Suppressor macrophage treated with lipopolysaccharide for 4 hours (primary cell): ENCODE measurements at regions not wholly inside any gene's neighbourhood (a gene's known extent, or its start where the extent isn't known, plus 50 kb on each side); places are given as distances from the start of the nearest gene placed in this dataset.
"Not testable (repeated sequence)": the region's sequence is repeated elsewhere in the genome, so short reads cannot be mapped to it uniquely, and the experiment has no call there.

ENCODE experiments used
- DNase-seq: peaks from one replicate; pipeline ENCODE4 v3.0.0-alpha.2; 2020

- no peak for DNase-seq
These were observed 500.8 kb downstream of the MN1 start for GRCh38 chr22:27300536-27301285.

DNA sequence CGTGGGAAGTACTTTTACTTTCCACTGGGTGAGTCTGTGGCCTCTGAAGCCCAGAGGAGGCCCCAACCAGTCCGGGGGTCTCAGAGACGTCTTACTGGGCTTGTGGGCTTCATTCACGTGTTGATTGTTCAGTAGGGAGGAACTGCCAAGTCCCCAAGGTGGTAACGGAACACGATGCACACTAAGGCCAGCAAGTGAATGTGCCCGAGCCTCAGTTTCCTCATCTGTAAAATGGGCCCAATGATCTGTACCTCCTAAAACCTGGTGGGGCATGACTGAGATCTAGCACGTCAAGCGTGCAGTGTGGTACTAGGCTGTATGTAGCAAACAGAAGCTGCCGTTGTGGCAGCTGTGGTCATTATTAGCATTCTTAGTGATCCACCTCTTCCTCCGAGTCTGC, 499.1 kb downstream of the MN1 start:
- DNase-seq, result no peak

DNA sequence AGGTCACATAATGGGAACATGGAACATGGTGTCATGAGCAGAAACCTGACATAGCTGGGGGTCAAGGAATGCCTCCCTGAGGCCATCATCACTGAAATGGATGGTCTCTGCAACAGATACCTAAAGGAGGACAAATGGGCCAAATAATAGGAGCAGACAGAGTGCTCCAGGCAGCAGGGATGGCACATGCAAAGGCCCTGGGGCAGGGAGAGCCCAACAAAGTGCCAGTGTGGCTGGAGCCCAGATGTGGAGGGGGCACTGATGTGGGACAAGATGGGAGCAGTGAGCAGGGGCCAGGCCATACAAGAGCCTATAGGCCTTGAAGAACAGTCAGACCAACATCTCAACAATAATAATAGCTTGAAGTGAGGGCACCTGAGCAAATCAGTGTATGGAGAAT, 497.8 kb downstream of the MN1 start:
- no peak for DNase-seq

GRCh38 chr22:27306771-27307170, 494.8 kb downstream of the MN1 start:
- DNase-seq, result no peak

DNA sequence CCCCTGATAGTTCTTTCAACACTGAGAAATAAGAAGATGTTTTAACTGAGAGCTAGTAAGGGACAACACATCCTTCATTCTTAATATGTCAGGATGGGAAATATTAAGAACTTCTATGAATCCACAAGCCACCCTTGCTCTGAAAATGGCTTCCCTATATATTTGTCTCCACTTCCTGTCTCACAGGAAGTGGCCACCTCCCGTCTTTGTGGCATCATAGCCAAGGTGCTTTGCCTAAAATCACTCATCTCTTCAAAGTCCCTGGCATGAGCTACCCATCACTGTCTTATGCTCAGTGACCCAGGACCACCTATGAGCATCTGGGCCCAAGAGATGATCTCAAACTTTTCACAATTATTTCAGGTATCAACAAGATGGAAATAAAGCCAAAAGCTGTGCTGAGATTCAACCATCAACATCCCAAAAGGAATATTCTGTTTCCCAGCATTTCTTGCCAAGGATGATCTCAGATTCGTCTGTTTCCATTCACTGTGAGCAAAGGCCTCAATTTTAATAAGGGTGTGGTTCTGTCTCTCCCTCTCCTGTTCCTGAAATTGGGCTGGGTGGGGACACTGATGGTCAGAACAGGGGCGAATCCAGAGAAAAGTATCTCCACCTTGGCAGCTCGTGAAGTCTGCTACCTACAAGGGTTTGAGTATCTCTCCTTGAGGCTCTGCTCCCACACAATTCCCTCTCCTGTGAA, 493.9 kb downstream of the MN1 start:
- DNase-seq, result no peak

- DNase-seq, result no peak
These were observed 493.0 kb downstream of the MN1 start for GRCh38 chr22:27308513-27308912.

DNA sequence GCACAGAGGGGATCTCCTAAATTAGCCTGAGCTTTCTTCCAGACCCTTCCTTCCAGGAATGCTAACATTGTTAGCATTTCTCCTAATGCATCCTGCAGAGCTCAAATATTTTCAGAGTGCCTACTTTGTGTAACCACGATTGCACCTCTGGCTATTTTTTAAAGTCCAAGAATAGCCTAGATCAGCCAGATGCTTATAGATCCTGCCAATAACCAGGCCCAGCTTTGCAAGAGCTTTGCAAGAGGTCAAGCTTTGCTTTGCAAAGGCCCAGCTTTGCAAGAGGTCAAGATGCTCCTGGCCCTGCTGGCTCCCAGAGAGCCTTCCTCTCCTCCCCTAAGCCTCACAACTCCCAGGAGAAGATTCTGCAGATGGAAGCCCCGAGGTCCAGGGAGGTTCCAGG, 491.9 kb downstream of the MN1 start:
- DNase-seq, result no peak

DNA sequence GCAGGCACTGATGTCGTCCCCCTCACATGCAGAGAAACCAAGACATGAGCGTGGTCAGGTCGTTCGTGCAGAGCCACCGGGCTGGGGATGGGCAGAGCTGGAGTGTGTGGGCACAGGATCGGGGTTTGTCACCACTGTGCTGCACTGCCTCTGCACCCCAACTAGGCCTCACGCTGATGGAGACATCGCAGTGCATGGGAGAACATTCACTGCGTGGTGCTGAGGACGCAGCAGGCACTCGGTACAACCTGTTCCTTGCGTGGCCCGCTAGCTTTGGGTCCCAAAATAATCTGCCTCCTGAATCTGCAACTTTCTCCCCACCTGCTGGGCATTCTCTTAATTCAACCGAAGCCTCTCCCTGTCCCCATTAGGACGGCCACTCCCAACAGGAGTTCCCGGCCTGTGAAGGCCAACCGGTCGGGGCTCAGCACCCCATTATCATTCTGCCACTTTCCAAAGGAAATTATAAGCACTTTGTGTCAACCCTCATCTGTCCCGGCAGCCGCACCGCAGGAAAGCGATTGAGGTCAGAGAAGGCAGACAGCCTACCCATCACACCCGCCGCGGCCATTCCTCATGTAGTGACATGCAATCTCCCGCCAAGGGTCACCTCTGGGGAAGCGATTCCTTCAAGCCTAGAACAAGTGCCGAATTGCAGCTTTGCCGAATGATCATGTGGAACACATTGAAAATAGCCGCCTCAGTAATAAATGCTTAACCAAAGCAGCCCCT, 490.4 kb downstream of the MN1 start:
- no peak for DNase-seq

- DNase-seq, result no peak
These were observed 489.6 kb downstream of the MN1 start for GRCh38 chr22:27311698-27312550.

- no peak for DNase-seq
These were observed 489.0 kb downstream of the MN1 start for GRCh38 chr22:27312565-27312964.

DNA sequence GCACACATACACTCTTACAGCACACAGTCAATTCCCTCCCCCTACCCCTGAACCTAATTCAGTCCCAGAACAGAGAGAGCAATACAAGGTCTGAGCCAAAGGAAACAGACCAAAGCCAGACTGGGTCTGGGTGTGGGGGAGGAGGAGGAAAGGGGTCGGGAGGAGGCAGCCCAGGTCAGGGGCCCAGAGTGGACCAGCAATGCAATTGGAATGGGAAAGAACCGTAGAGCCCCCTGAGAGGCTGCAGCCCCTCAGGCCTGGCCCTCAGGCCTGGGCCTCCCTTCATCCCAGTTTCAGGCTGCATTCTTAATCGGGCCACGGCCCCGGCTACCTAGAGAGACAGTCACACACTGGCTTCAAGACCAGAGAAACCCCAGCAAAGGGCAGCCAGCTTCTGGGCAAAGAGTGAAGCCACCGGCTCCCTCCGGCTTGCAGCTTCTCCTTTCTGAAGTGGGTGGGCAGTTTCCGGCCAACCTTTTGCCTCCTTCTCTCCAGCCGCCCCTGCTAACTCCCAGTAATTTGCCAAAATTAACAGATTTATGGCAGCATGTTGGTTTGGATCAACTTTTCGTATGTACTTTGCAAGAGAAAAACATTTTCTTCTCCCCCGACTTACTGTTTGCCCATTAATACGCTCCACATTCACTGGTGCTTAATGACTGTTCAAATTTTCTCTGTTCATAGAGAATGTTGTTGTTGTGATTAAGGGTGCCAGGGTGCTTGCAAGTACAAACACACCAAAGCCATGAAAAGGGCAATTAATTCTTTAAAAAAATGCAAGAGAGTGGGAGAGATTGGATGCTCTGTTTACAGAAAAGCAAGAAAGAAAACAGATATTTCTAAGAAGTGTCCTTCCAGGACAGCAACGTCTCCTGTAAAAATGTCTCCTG, 488.3 kb downstream of the MN1 start:
- peak; percentile 19 for DNase-seq

DNA sequence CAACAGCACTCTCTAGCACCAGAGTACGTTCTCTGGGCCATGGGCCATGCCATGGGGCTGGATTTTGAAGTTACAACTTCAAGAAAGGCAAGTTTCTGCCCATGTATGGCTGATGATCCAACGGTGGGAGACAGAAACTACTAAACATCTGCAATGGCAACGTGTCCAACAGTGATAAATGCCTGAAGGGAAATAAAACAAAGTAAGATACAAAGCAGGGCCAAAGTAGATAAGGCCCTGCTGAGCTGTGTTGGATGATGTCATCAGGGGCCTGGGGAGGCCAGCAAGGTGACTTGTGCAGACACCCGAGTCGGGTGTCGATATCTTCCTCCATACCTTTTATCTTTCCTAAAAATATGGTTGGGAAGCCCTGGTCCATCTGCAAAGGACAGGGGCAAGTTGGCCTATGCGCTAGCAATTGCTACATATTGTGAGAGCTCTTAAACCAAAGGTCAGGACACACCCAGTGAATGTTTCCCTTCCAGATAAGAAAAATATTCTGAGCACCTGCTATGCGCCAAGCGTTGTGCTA, 487.2 kb downstream of the MN1 start:
- DNase-seq, result no peak

GRCh38 chr22:27315833-27316232, 485.7 kb downstream of the MN1 start:
- no peak for DNase-seq

GRCh38 chr22:27317096-27317495, 484.5 kb downstream of the MN1 start:
- peak; percentile 16 for DNase-seq

DNA sequence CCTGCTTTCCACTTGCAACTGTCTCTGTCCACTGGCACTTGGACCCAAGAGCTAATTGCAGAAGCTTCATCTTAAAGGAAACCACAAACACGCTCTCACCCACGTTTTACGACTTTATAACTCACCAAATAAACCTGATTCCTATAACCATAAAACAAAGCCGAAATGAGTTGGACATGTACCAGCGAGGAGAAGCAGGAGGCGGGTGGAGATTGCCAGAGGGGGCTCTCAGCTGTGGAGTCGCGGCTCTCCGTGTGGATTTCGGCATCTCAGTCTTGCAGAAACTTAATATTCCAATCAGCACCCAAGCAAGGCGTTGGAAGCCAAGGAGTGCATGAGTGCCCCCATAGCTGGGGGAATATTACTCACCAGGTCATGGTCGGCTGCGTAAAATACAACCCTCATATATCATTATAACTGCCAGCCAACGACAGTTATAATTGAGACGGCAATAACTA, 483.6 kb downstream of the MN1 start:
- no peak for DNase-seq

GRCh38 chr22:27318516-27318915, 483.0 kb downstream of the MN1 start:
- DNase-seq, result peak; percentile 40

DNA sequence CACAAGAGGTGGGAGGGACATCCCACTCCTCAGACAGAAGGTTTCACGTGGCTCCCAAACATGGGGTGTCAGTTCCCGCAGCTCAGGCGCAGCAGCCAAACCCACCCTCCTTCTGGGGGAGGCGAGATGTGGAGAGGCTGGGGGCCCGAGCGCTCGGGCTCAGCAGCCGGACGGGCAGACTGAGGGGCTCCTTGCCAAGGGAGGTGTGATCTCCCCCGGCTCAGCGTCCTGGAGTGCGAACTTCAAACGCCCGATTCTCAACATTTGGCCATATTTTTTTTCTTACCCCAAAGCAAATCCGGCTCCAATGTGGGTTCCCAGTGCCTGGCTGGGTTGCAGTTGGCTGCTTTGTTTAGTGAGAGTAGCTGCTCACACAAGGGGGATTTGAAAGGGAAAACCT, 477.9 kb downstream of the MN1 start:
- no peak for DNase-seq

- DNase-seq, result not testable (repeated sequence)
These were observed 476.6 kb downstream of the MN1 start for GRCh38 chr22:27324908-27325307.

DNA sequence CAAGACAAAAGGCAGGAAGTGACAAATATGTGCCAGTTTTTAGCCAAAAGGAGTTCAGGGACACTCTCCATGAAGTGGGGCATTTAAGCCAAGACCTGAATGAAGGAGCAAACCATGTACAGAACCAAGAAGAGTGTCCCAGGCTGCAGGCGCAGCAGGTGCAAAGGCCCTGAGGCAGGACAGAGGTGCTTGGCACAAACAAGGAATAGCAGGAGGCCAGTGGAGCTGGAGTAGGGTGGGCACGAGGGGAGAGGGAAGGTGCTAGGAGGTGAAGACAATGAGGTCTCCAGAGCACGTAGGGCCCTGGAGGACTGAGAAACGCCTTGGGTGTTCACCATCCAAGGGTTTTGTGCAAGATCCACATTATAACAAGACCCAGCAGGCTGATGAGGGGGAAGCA, 474.1 kb downstream of the MN1 start:
- DNase-seq, result no peak

DNA sequence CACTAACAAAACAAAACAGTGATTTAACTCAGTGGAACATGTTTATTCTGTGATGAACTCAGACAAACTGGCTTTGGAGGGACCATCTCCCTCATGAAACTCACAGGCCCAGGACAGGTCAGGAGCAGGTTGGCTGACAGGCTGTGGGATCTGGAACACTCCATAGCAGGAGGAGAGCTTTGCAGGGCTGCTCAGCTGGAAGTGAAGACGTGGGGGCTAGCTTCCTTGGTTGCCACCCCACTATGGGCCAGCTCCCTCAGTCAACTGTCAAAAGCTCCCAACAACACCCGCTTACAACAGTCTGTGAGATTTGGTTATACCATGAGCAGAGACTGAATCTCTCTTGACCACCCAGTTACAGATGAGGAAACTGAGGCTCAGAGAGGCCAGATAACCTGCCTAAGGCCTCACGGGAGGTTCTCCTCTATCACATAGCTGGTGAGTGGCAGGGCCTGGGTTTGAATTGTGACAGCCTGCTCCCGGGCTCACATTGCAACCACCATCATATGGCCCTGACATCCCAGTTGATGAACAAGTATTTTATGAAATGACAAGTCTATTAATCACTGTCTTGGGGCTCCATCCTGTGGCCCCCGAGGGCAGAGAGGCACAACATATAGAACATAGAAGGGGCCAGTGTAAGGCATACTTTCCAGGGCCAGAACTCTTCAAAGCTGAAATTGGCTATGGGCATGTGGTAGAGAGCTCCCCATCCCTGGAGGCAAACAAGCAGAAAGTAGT, 473.4 kb downstream of the MN1 start:
- DNase-seq, result no peak
